AG10803 (cell line): ENCODE measurements at regions not wholly inside any gene's neighbourhood (a gene's known extent, or its start where the extent isn't known, plus 50 kb on each side); places are given as distances from the start of the nearest gene placed in this dataset.

ENCODE experiments used
- DNase-seq: peaks from one replicate; pipeline ENCODE4 v3.0.0; 2010; ENCODE audit warnings: low read depth
- H3K4me3 ChIP-seq: 2 replicates; pipeline ENCODE4 v1.5.1; 2011; ENCODE audit warnings: mild to moderate bottlenecking, low read length, control low read depth
- TF ChIP-seq, protein P1 (sequence below): conservative IDR thresholded peaks from 2 replicates; pipeline ENCODE4 v1.5.1; 2011; ENCODE audit warnings: mild to moderate bottlenecking, low read length, control low read depth, inconsistent platforms

DNA sequence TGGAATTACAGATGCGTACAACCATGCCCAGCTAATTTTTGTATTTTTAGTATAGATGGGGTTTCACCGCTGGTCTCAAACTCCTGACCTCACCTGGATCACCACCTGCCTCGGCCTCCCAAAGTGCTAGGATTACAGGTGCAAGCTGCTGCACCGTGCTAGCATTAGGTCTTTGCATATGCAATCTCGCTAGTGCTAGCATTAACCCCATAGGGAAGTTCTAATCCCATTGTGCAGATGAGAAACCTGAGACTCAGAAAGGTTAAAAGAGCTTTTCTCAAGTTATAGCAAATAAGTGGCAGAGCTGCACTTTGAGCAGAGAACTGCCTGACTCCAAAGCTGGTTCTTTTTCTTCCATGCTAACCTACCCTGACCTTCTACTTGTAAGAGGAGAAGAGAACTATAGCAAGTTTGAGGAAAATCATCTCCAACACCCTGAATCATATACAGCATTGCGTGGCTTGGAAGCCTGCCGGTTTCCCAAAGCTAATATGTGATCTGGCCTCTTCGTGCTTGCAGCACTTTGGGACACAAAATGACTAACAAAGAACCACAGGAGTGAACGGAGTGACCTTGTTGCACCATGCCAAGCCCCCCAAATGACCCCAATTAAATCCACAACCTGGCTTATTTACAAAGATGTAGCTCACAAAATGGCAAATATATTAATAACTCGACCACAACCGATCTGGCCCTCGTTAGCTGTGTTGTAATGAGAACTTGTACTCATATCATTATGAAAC is 185.1 kb downstream of the TM2D1 start:
- no peak overlapping the region for H3K4me3 ChIP-seq
- DNase-seq = peak; percentile 81
- TF ChIP-seq, protein P1, sequence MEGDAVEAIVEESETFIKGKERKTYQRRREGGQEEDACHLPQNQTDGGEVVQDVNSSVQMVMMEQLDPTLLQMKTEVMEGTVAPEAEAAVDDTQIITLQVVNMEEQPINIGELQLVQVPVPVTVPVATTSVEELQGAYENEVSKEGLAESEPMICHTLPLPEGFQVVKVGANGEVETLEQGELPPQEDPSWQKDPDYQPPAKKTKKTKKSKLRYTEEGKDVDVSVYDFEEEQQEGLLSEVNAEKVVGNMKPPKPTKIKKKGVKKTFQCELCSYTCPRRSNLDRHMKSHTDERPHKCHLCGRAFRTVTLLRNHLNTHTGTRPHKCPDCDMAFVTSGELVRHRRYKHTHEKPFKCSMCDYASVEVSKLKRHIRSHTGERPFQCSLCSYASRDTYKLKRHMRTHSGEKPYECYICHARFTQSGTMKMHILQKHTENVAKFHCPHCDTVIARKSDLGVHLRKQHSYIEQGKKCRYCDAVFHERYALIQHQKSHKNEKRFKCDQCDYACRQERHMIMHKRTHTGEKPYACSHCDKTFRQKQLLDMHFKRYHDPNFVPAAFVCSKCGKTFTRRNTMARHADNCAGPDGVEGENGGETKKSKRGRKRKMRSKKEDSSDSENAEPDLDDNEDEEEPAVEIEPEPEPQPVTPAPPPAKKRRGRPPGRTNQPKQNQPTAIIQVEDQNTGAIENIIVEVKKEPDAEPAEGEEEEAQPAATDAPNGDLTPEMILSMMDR = no peak

DNA sequence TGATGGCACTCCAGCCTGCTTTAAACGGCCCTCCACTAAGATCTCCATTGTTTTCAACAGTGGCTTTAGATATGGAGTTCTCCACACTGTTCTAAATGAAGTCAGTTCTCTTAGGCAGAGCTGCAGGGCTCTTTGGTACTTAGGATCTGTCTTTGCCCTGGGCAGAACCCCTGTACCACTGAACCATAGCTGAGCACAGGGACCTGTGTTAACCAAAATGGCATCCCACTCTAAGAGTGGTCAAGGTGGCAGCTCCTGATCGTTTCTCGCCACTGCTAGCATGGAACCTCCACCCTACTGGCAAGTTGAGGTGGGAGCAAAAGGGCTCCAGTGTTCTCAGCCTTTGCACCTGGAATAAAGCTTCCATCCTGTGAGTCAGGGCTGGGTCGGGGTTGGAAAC is 186.7 kb downstream of the TM2D1 start:
- DNase-seq = no peak
- TF ChIP-seq, protein P1 = no peak
- no peak overlapping the region for H3K4me3 ChIP-seq

GRCh38 chr1:61536174-61537108 is 188.5 kb downstream of the TM2D1 start:
- DNase-seq = no peak
- no peak overlapping the region for H3K4me3 ChIP-seq
- TF ChIP-seq, protein P1 = no peak

- no peak overlapping the region for H3K4me3 ChIP-seq
- DNase-seq = no peak
- TF ChIP-seq, protein P1 = no peak
Measured at GRCh38 chr1:61534847-61535246, 190.1 kb downstream of the TM2D1 start.

GRCh38 chr1:61533546-61533945 is 191.4 kb downstream of the TM2D1 start:
- no peak overlapping the region for H3K4me3 ChIP-seq
- TF ChIP-seq, protein P1 = no peak
- no peak for DNase-seq

DNA sequence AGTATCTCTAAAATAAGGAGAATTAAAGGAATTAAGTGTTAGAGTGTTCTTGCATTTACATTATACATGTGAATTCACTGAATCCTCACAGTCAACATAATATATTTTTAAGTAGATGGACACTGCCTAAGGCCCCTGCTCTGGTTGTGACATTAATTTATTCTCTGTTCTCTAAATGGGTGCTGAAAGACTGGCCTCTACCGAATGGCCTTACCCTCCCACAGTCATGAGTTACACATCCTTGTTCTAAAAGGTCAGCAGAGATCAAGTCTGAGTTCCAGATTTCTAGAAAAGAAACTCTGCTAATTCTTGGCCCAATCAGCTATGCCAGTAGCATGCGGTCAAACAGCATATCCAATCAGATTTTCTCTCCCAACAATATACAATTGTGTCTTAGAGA is 193.2 kb downstream of the TM2D1 start:
- H3K4me3 ChIP-seq = no peak overlapping the region
- no peak for DNase-seq
- TF ChIP-seq, protein P1 = no peak
